Erythroblast (primary cell): ENCODE measurements at regions not wholly inside any gene's neighbourhood (a gene's known extent, or its start where the extent isn't known, plus 50 kb on each side); places are given as distances from the start of the nearest gene placed in this dataset.

Experiments used
- GATA1 ChIP-seq: IDR thresholded peaks from 2 replicates; pipeline ENCODE4 v1.6.1; 2011; ENCODE audit warnings: low read depth, mild to moderate bottlenecking, control low read depth, low read length, moderate library complexity
- POLR2A ChIP-seq: IDR thresholded peaks from 2 replicates; pipeline ENCODE4 v1.6.1; 2011; ENCODE audit warnings: mild to moderate bottlenecking, low read length

DNA sequence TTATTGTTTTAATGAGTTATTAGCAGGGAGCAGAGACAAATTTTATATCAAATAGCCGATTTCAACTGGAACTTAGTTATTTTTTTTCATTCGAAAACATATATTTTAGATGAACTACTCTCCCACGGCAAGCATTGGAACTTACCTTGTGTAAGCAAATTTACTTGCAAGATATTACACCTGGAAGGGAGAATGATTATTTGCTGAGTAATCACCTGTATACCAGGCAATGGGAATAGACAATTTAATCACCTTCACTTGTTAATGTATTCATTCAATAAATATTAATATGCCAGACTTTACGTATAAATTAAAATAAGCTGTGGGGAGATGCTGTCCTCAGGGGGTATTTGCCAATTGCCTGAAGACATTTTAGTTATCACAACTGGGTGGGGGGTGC, 1069.9 kb upstream of the CHAC2 start:
- no peak for TF ChIP-seq POLR2A
- TF ChIP-seq GATA1: no peak
